Ishikawa (cell line): ENCODE measurements at regions not wholly inside any gene's neighbourhood (a gene's known extent, or its start where the extent isn't known, plus 50 kb on each side); places are given as distances from the start of the nearest gene placed in this dataset.

Experiments used
- CEBPB ChIP-seq: IDR thresholded peaks from 2 replicates; pipeline ENCODE4 v1.6.1; 2012
- CREB1 ChIP-seq: IDR thresholded peaks from 2 replicates; pipeline ENCODE4 v1.6.1; 2012; ENCODE audit warnings: low read depth
- EGR1 ChIP-seq: IDR thresholded peaks from 2 replicates; pipeline ENCODE4 v1.6.1; 2012
- EP300 ChIP-seq: IDR thresholded peaks from 2 replicates; pipeline ENCODE4 v1.6.1; 2012; ENCODE audit warnings: borderline replicate concordance
- FOXM1 ChIP-seq: IDR thresholded peaks from 2 replicates; pipeline ENCODE4 v1.6.1; 2012; ENCODE audit warnings: low read depth, borderline replicate concordance
- MAX ChIP-seq: IDR thresholded peaks from 2 replicates; pipeline ENCODE4 v1.6.1; 2012
- NFIC ChIP-seq: IDR thresholded peaks from 2 replicates; pipeline ENCODE4 v1.6.1; 2012
- RAD21 ChIP-seq: IDR thresholded peaks from 2 replicates; pipeline ENCODE4 v1.6.1; 2012; ENCODE audit warnings: low read depth
- REST ChIP-seq: IDR thresholded peaks from 2 replicates; pipeline ENCODE4 v1.6.1; 2012; ENCODE audit warnings: low read depth, mild to moderate bottlenecking
- TAF1 ChIP-seq: IDR thresholded peaks from 2 replicates; pipeline ENCODE4 v1.6.1; 2012; ENCODE audit warnings: low read depth, mild to moderate bottlenecking
- TCF12 ChIP-seq: IDR thresholded peaks from 2 replicates; pipeline ENCODE4 v1.6.1; 2012; ENCODE audit warnings: low read depth
- TEAD4 ChIP-seq: IDR thresholded peaks from 2 replicates; pipeline ENCODE4 v1.6.1; 2012
- USF1 ChIP-seq: IDR thresholded peaks from 2 replicates; pipeline ENCODE4 v1.6.1; 2012
- YY1 ChIP-seq: IDR thresholded peaks from 2 replicates; pipeline ENCODE4 v1.6.1; 2012; ENCODE audit warnings: low read depth
- ZBTB7A ChIP-seq: IDR thresholded peaks from 2 replicates; pipeline ENCODE4 v1.6.1; 2012; ENCODE audit warnings: low read depth

GRCh38 chr22:48337957-48338792 lies 1489.5 kb downstream of the BRD1 start:
- TF ChIP-seq NFIC (no peak), EGR1 (no peak), TCF12 (no peak), CEBPB (no peak), ZBTB7A (no peak), USF1 (no peak)

GRCh38 chr22:48336339-48337060 lies 1491.2 kb downstream of the BRD1 start:
- TF ChIP-seq REST (no peak), CREB1 (no peak), TCF12 (no peak), RAD21 (no peak), NFIC (no peak), YY1 (no peak), FOXM1 (no peak), MAX (no peak), TAF1 (no peak), USF1 (no peak), CEBPB (no peak), EGR1 (no peak), EP300 (no peak), ZBTB7A (no peak)

GRCh38 chr22:48335442-48336139 lies 1492.1 kb downstream of the BRD1 start:
- TF ChIP-seq EP300 = no peak
- no peak for TF ChIP-seq TEAD4
- TF ChIP-seq ZBTB7A = no peak
- TF ChIP-seq TAF1 = no peak

- no peak for TF ChIP-seq EGR1
- no peak for TF ChIP-seq TCF12
- no peak for TF ChIP-seq USF1
- TF ChIP-seq CEBPB = no peak
- no peak for TF ChIP-seq TEAD4
- no peak for TF ChIP-seq EP300
- TF ChIP-seq FOXM1 = no peak
- TF ChIP-seq NFIC = no peak
- TF ChIP-seq REST = no peak
- TF ChIP-seq ZBTB7A = no peak
- TF ChIP-seq YY1 = no peak
These were observed 1492.7 kb downstream of the BRD1 start for GRCh38 chr22:48334971-48335370.

- no peak for TF ChIP-seq EGR1
- TF ChIP-seq FOXM1 = no peak
- no peak for TF ChIP-seq EP300
These were observed 1493.6 kb downstream of the BRD1 start for GRCh38 chr22:48333816-48334735.
